Hepatocyte (in vitro differentiated cells): ENCODE measurements at regions not wholly inside any gene's neighbourhood (a gene's known extent, or its start where the extent isn't known, plus 50 kb on each side); places are given as distances from the start of the nearest gene placed in this dataset.

Source experiments
- CTCF ChIP-seq: fragments of 200-600 bp; sonication (generic); IDR thresholded peaks from 2 replicates; pipeline ENCODE4 v1.5.1; 2016; ENCODE audit warnings: antibody characterized with exemption, mild to moderate bottlenecking; ENCODE audit not compliant: poor library complexity
- EZH2 ChIP-seq: fragments of 200-600 bp; sonication (generic); IDR thresholded peaks from 2 replicates; pipeline ENCODE4 v1.6.1; 2016; ENCODE audit warnings: antibody characterized with exemption, mild to moderate bottlenecking, borderline replicate concordance

GRCh38 chr20:6629564-6629963, 137.9 kb upstream of the BMP2 start:
- TF ChIP-seq CTCF (no peak), EZH2 (no peak)
